NCI-H2107 treated with DMSO at 0.1 percent for 48 hours (cell line): ENCODE measurements at regions not wholly inside any gene's neighbourhood (a gene's known extent, or its start where the extent isn't known, plus 50 kb on each side); places are given as distances from the start of the nearest gene placed in this dataset.

Source experiments
- DNase-seq: peaks from one replicate; lab custom pipeline; 2025; ENCODE audit not compliant: unreplicated experiment; lab: John Stamatoyannopoulos, UW

GRCh38 chr17:15048933-15049794 is 216.0 kb downstream of the PMP22 start:
- DNase-seq = no peak

- no peak for DNase-seq
Measured at GRCh38 chr17:15048381-15048780, 216.7 kb downstream of the PMP22 start.

- no peak for DNase-seq
Measured at GRCh38 chr17:15042311-15042710, 222.8 kb downstream of the PMP22 start.

- no peak for DNase-seq
Measured at GRCh38 chr17:15039366-15039765, 225.8 kb downstream of the PMP22 start.

- DNase-seq = no peak
Measured at GRCh38 chr17:15038656-15039055, 226.5 kb downstream of the PMP22 start.

GRCh38 chr17:15036238-15036637 is 228.9 kb downstream of the PMP22 start:
- no peak for DNase-seq

GRCh38 chr17:15031975-15032374 is 233.2 kb downstream of the PMP22 start:
- DNase-seq = no peak

GRCh38 chr17:15029469-15029868 is 235.7 kb downstream of the PMP22 start:
- no peak for DNase-seq

- no peak for DNase-seq
Measured at GRCh38 chr17:15027853-15028252, 237.3 kb downstream of the PMP22 start.

- no peak for DNase-seq
Measured at GRCh38 chr17:15026088-15026487, 239.0 kb downstream of the PMP22 start.

GRCh38 chr17:15023589-15024336 is 241.4 kb downstream of the PMP22 start:
- no peak for DNase-seq

- no peak for DNase-seq
Measured at GRCh38 chr17:15019158-15019557, 246.0 kb downstream of the PMP22 start.

GRCh38 chr17:15012351-15012980 is 252.7 kb downstream of the PMP22 start:
- DNase-seq = no peak

GRCh38 chr17:15009087-15009486 is 256.0 kb downstream of the PMP22 start:
- no peak for DNase-seq

GRCh38 chr17:15007147-15007553 is 258.0 kb downstream of the PMP22 start:
- DNase-seq = no peak

GRCh38 chr17:15006421-15007128 is 258.6 kb downstream of the PMP22 start:
- DNase-seq = no peak

GRCh38 chr17:15000661-15001060 is 264.5 kb downstream of the PMP22 start:
- no peak for DNase-seq

- no peak for DNase-seq
Measured at GRCh38 chr17:14997290-14997689, 267.8 kb downstream of the PMP22 start.

GRCh38 chr17:14986127-14986526 is 279.0 kb downstream of the PMP22 start:
- no peak for DNase-seq

- DNase-seq = no peak
Measured at GRCh38 chr17:14972844-14973243, 292.3 kb downstream of the PMP22 start.

- no peak for DNase-seq
Measured at GRCh38 chr17:14971054-14971453, 294.1 kb downstream of the PMP22 start.
